ENCODE measurements at regions not wholly inside any gene's neighbourhood (a gene's known extent, or its start where the extent isn't known, plus 50 kb on each side); places are given as distances from the start of the nearest gene placed in this dataset.

DNA sequence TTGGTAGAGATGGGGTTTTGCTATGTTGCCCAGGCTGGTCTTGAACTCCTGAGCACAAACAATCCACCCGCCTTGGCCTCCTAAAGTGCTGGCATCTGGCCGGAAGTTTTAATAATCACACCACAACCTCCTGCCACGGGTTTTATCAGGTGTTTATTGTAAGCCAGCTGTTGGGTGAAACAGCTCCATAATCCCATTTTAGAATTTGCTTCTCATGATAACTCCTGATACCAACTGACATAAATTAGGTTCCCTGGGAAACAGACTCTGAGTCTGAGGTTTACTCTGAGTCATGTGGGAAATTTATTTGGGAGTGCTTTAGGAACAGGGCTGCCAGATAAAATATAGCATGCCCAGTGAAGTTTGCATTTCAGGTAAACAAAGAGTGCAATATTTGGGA lies 122.6 kb upstream of the MED13 start:
- TF ChIP-seq, protein P1, sequence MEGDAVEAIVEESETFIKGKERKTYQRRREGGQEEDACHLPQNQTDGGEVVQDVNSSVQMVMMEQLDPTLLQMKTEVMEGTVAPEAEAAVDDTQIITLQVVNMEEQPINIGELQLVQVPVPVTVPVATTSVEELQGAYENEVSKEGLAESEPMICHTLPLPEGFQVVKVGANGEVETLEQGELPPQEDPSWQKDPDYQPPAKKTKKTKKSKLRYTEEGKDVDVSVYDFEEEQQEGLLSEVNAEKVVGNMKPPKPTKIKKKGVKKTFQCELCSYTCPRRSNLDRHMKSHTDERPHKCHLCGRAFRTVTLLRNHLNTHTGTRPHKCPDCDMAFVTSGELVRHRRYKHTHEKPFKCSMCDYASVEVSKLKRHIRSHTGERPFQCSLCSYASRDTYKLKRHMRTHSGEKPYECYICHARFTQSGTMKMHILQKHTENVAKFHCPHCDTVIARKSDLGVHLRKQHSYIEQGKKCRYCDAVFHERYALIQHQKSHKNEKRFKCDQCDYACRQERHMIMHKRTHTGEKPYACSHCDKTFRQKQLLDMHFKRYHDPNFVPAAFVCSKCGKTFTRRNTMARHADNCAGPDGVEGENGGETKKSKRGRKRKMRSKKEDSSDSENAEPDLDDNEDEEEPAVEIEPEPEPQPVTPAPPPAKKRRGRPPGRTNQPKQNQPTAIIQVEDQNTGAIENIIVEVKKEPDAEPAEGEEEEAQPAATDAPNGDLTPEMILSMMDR (IDR thresholded peaks at IDR 0.05) = no peak
- no peak for TF ChIP-seq POLR2A (IDR thresholded peaks at IDR 0.05)

All from heart left ventricle (tissue), 13 donors.